CD1c-positive myeloid dendritic cell (primary cell): ENCODE measurements at regions not wholly inside any gene's neighbourhood (a gene's known extent, or its start where the extent isn't known, plus 50 kb on each side); places are given as distances from the start of the nearest gene placed in this dataset.
"Not testable (repeated sequence)": the region's sequence is repeated elsewhere in the genome, so short reads cannot be mapped to it uniquely, and the experiment has no call there.

ENCODE experiments used
- DNase-seq: peaks from one replicate; pipeline ENCODE4 v3.0.0-alpha.2; 2016; ENCODE audit errors: extremely low spot score

- no peak for DNase-seq
Measured at GRCh38 chr2:221762496-221762895, 190.4 kb upstream of the EPHA4 start.

GRCh38 chr2:221761260-221761659, 189.2 kb upstream of the EPHA4 start:
- no peak for DNase-seq

- no peak for DNase-seq
Measured at GRCh38 chr2:221758076-221758475, 186.0 kb upstream of the EPHA4 start.

- no peak for DNase-seq
Measured at GRCh38 chr2:221753401-221753800, 181.3 kb upstream of the EPHA4 start.

- DNase-seq = no peak
Measured at GRCh38 chr2:221752781-221753180, 180.7 kb upstream of the EPHA4 start.

GRCh38 chr2:221750316-221750715, 178.2 kb upstream of the EPHA4 start:
- DNase-seq = no peak

- no peak for DNase-seq
Measured at GRCh38 chr2:221747289-221747972, 175.3 kb upstream of the EPHA4 start.

GRCh38 chr2:221741496-221742211, 169.6 kb upstream of the EPHA4 start:
- DNase-seq = no peak

GRCh38 chr2:221731432-221732145, 159.5 kb upstream of the EPHA4 start:
- DNase-seq = no peak

- no peak for DNase-seq
Measured at GRCh38 chr2:221726894-221727513, 154.9 kb upstream of the EPHA4 start.

GRCh38 chr2:221724631-221725203, 152.6 kb upstream of the EPHA4 start:
- no peak for DNase-seq

GRCh38 chr2:221724117-221724516, 152.0 kb upstream of the EPHA4 start:
- DNase-seq = not testable (repeated sequence)

GRCh38 chr2:221716426-221717303, 144.6 kb upstream of the EPHA4 start:
- DNase-seq = no peak

- no peak for DNase-seq
Measured at GRCh38 chr2:221715523-221716247, 143.6 kb upstream of the EPHA4 start.

GRCh38 chr2:221710744-221711143, 138.6 kb upstream of the EPHA4 start:
- no peak for DNase-seq

GRCh38 chr2:221708902-221709301, 136.8 kb upstream of the EPHA4 start:
- no peak for DNase-seq

GRCh38 chr2:221705185-221705877, 133.2 kb upstream of the EPHA4 start:
- no peak for DNase-seq

- no peak for DNase-seq
Measured at GRCh38 chr2:221704442-221704841, 132.3 kb upstream of the EPHA4 start.

- no peak for DNase-seq
Measured at GRCh38 chr2:221693365-221693764, 121.3 kb upstream of the EPHA4 start.

GRCh38 chr2:221691571-221691970, 119.5 kb upstream of the EPHA4 start:
- DNase-seq = no peak
